SH-SY5Y (cell line): ENCODE measurements at regions not wholly inside any gene's neighbourhood (a gene's known extent, or its start where the extent isn't known, plus 50 kb on each side); places are given as distances from the start of the nearest gene placed in this dataset.

Source experiments
- GATA2 ChIP-seq: IDR thresholded peaks from 2 replicates; pipeline ENCODE4 v1.6.1; 2011; ENCODE audit warnings: mild to moderate bottlenecking, low read depth, low read length
- GATA3 ChIP-seq: IDR thresholded peaks from 2 replicates; pipeline ENCODE4 v1.6.1; 2011; ENCODE audit warnings: low read depth, mild to moderate bottlenecking, low read length, moderate library complexity

- TF ChIP-seq GATA2, result no peak
- TF ChIP-seq GATA3, result no peak
Measured at GRCh38 chr18:33851546-33852078, 273.6 kb downstream of the ASXL3 start.
